HCT116 (cell line): ENCODE measurements at regions not wholly inside any gene's neighbourhood (a gene's known extent, or its start where the extent isn't known, plus 50 kb on each side); places are given as distances from the start of the nearest gene placed in this dataset.

Experiments
- ATAC-seq: fragments of 200-7000 bp; cut with Tn5 transposase; 2 replicates; pipeline ENCODE4 v1.9.1; 2020; ENCODE audit warnings: mild to moderate bottlenecking, moderate library complexity
- BruUV-seq: library from RNA; stranded (reverse); fragments of 400-500 nt; replicated peaks from 2 replicates; lab custom pipeline; 2021; lab: Mats Ljungman, UMichigan
- CTCF ChIA-PET: fragments of 300-600 bp; sonication (Branson Sonifier 250); formaldehyde crosslinking; loops from one replicate; lab custom pipeline; 2021; ENCODE audit warnings: antibody characterized with exemption; lab: Charles Lee
- POLR2A ChIA-PET: fragments of 300-600, 350-600 bp; sonication (Branson Sonifier 250); formaldehyde crosslinking; loops from one replicate; lab custom pipeline; 2021; ENCODE audit warnings: antibody characterized with exemption; lab: Charles Lee
- RAD21 ChIA-PET, 2 experiments: fragments of 300-600 bp; sonication (Branson Sonifier 250); formaldehyde crosslinking; loops; one replicate each; lab custom pipeline; 2023; ENCODE audit warnings: low total read pairs in 2 of 2; ENCODE audit not compliant: uncharacterized antibody in 2 of 2, unreplicated experiment in 2 of 2, low non-redundant PET in 1 of 2; lab: Charles Lee
- DNase-seq: peaks from one replicate; pipeline ENCODE4 v3.0.0-alpha.2; 2010; ENCODE audit warnings: low read depth, low spot score
- H2AFZ ChIP-seq: fragments of 200-600 bp; shearing (Covaris generic), sonication (generic); 2 replicates; pipeline ENCODE4 v1.6.1; 2017; ENCODE audit warnings: low read depth, mixed run types, mixed read lengths, antibody characterized with exemption, low read length; ENCODE audit not compliant: poor library complexity, severe bottlenecking
- H3K27ac ChIP-seq: 2 replicates; pipeline ENCODE4 v1.5.1; 2012; ENCODE audit warnings: low read depth, low read length
- H3K27me3 ChIP-seq: fragments of 200-600 bp; sonication (generic); 2 replicates; pipeline ENCODE4 v1.6.1; 2016; ENCODE audit warnings: mixed run types, low read length, mixed read lengths; ENCODE audit not compliant: insufficient read depth
- H3K36me3 ChIP-seq, 2 experiments: fragments of 200-500 bp in 1 of 2; fragments of 200-600 bp in 1 of 2; sonication (Bioruptor generic) in 1 of 2; sonication (generic) in 1 of 2; 2 replicates each; pipeline versions ENCODE4 v1.5.1 to v1.6.1; 2014 to 2016; ENCODE audit warnings: low read length in 2 of 2, inconsistent platforms in 1 of 2, mixed read lengths in 1 of 2, mixed run types in 1 of 2; ENCODE audit not compliant: insufficient read depth in 2 of 2, control insufficient read depth in 1 of 2
- H3K4me1 ChIP-seq, 2 experiments: fragments of 200-600 bp in 1 of 2; sonication (generic) in 1 of 2; 2 replicates each; pipeline versions ENCODE4 v1.5.1 to v1.6.1; 2012 to 2017; ENCODE audit warnings: low read length in 2 of 2, inconsistent platforms in 1 of 2, mild to moderate bottlenecking in 1 of 2, mixed read lengths in 1 of 2, mixed run types in 1 of 2, moderate library complexity in 1 of 2; ENCODE audit not compliant: insufficient read depth in 2 of 2, control insufficient read depth in 1 of 2
- H3K4me2 ChIP-seq: fragments of 200-600 bp; sonication (generic); 2 replicates; pipeline ENCODE4 v1.6.1; 2017; ENCODE audit warnings: mixed run types, low read length, mixed read lengths
- H3K4me3 ChIP-seq, 2 experiments: fragments of 200-600 bp in 1 of 2; sonication (generic) in 1 of 2; replicated peaks in 1 of 2; 2 replicates each; pipeline ENCODE4 v1.5.1; 2011 to 2016; ENCODE audit warnings: low read length in 2 of 2, control low read depth in 1 of 2, low read depth in 1 of 2, mild to moderate bottlenecking in 1 of 2, mixed read lengths in 1 of 2, mixed run types in 1 of 2
- H3K79me2 ChIP-seq: fragments of 200-600 bp; sonication (generic); 2 replicates; pipeline ENCODE4 v1.6.1; 2017; ENCODE audit warnings: mild to moderate bottlenecking, mixed run types, low read length, moderate library complexity, mixed read lengths; ENCODE audit not compliant: insufficient read depth
- H3K9ac ChIP-seq: fragments of 200-600 bp; sonication (generic); 2 replicates; pipeline ENCODE4 v1.6.1; 2016; ENCODE audit warnings: low read length, mixed read lengths
- H3K9me2 ChIP-seq: fragments of 200-600 bp; sonication (generic), shearing (Covaris generic); 2 replicates; pipeline ENCODE4 v1.6.1; 2017; ENCODE audit warnings: mixed run types, mild to moderate bottlenecking, moderate library complexity; ENCODE audit not compliant: insufficient read depth
- H3K9me3 ChIP-seq, 2 experiments: fragments of 200-500 bp in 1 of 2; fragments of 200-600 bp in 1 of 2; sonication (Bioruptor generic) in 1 of 2; sonication (generic) in 1 of 2; 2 replicates each; pipeline ENCODE4 v1.6.1; 2014 to 2017; ENCODE audit warnings: low read length in 2 of 2, mixed read lengths in 2 of 2, inconsistent platforms in 1 of 2, low read depth in 1 of 2, mild to moderate bottlenecking in 1 of 2, mixed run types in 1 of 2, moderate library complexity in 1 of 2; ENCODE audit not compliant: control insufficient read depth in 1 of 2, insufficient read depth in 1 of 2
- H4K20me1 ChIP-seq: fragments of 200-600 bp; sonication (generic), shearing (Covaris generic); 2 replicates; pipeline ENCODE4 v1.6.1; 2017; ENCODE audit warnings: mixed run types, mild to moderate bottlenecking, moderate library complexity; ENCODE audit not compliant: insufficient read depth
- CBX3 ChIP-seq: IDR thresholded peaks from 2 replicates; pipeline ENCODE4 v1.6.1; 2012; ENCODE audit warnings: low read depth
- CEBPB ChIP-seq: IDR thresholded peaks from 2 replicates; pipeline ENCODE4 v1.6.1; 2012; ENCODE audit warnings: low read depth
- EGR1 ChIP-seq: IDR thresholded peaks from 2 replicates; pipeline ENCODE4 v1.6.1; 2012; ENCODE audit warnings: low read depth
- EZH2 ChIP-seq: fragments of 200-600 bp; sonication (generic); IDR thresholded peaks from 2 replicates; pipeline ENCODE4 v1.6.1; 2017; ENCODE audit warnings: antibody characterized with exemption, mixed run types
- EZH2phosphoT487 ChIP-seq: fragments of 200-600 bp; IDR thresholded peaks from 2 replicates; pipeline ENCODE4 v1.6.1; 2018; ENCODE audit warnings: antibody characterized with exemption, borderline replicate concordance
- FOSL1 ChIP-seq: IDR thresholded peaks from 2 replicates; pipeline ENCODE4 v1.6.1; 2012; ENCODE audit warnings: low read depth
- JUND ChIP-seq: IDR thresholded peaks from 2 replicates; pipeline ENCODE4 v1.6.1; 2012
- POLR2A ChIP-seq: IDR thresholded peaks from 2 replicates; pipeline ENCODE4 v1.7.0; 2011; ENCODE audit warnings: borderline replicate concordance; ENCODE audit not compliant: insufficient read depth, insufficient read length; ENCODE audit errors: extremely low read depth
- POLR2AphosphoS5 ChIP-seq: IDR thresholded peaks from 2 replicates; pipeline ENCODE4 v1.6.1; 2011; ENCODE audit warnings: mild to moderate bottlenecking, low read depth, low read length, moderate library complexity
- RAD21 ChIP-seq: IDR thresholded peaks from 2 replicates; pipeline ENCODE4 v1.6.1; 2012; ENCODE audit warnings: low read depth, mild to moderate bottlenecking
- SRF ChIP-seq: IDR thresholded peaks from 2 replicates; pipeline ENCODE4 v1.6.1; 2012; ENCODE audit warnings: low read depth
- TCF7L2 ChIP-seq: IDR thresholded peaks from 2 replicates; pipeline ENCODE4 v1.7.0; 2011; ENCODE audit warnings: borderline replicate concordance, inconsistent platforms; ENCODE audit not compliant: insufficient read depth, insufficient read length; ENCODE audit errors: extremely low read depth
- ZFX ChIP-seq: fragments of 450-650 bp; IDR thresholded peaks from 2 replicates; pipeline ENCODE4 v1.6.1; 2017
- ZNF274 ChIP-seq: fragments of 200-500 bp; sonication (Bioruptor generic); IDR thresholded peaks from 2 replicates; pipeline ENCODE4 v1.6.1; 2014; ENCODE audit warnings: mild to moderate bottlenecking, low read depth, low read length, inconsistent platforms
- intact Hi-C: fragments of 100-400 bp; cut with micrococcal nuclease; formaldehyde crosslinking; loops from 2 replicates; pipeline ENCODE4 v1.10.0; 2022
- TF ChIP-seq, protein P1 (sequence below): IDR thresholded peaks from 2 replicates; pipeline ENCODE4 v1.6.1; 2012; ENCODE audit warnings: low read depth
- TF ChIP-seq, protein P2 (sequence below): IDR thresholded peaks from 2 replicates; pipeline ENCODE4 v1.6.1; 2012

DNA sequence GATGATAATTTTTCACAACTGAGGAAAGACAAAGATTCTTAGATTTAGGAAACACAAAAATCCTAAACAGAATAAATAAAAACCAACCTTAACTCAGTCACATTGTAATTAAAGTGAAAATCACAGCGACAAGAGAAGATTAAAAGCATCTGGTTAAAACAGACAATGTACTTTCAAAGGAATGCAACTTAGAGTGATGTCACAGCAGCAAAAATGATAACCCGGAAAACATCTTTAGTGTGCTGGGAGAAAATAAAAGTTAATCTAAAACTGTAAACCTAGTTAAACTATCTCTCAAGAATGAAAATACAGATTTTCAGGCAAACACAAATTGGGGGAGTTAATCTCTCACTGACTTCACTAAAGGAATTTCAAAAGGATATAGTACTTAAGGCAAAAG is 76.8 kb upstream of the OGFRL1 start:
- Histone ChIP-seq H3K4me1 (no peaks in the 10 kb centered on the region), H4K20me1 (no peaks in the 10 kb centered on the region), H3K4me2 (no peak overlapping the region), H3K27me3 (peaks cover 5% of the 10 kb centered on the region; the same call in 1 of the 2 replicates), H3K9me2 (no peaks in the 10 kb centered on the region), H3K9me3 (no peaks in the 10 kb centered on the region), H3K27ac (no peak overlapping the region), H2AFZ (no peak overlapping the region), H3K4me3 (no peak overlapping the region), H3K36me3 (no peaks in the 10 kb centered on the region), H3K9ac (no peak overlapping the region), H3K79me2 (no peaks in the 10 kb centered on the region)
- ATAC-seq (no peak), DNase-seq (no peak)
- ChIA-PET CTCF (no interaction called here), RAD21 (no interaction called here), POLR2A (no interaction called here)
- intact Hi-C loops = no loop called here
- no TSS peak for BruUV-seq
- no peak for TF ChIP-seq POLR2AphosphoS5
- no peak for TF ChIP-seq POLR2A
- TF ChIP-seq, protein P1, sequence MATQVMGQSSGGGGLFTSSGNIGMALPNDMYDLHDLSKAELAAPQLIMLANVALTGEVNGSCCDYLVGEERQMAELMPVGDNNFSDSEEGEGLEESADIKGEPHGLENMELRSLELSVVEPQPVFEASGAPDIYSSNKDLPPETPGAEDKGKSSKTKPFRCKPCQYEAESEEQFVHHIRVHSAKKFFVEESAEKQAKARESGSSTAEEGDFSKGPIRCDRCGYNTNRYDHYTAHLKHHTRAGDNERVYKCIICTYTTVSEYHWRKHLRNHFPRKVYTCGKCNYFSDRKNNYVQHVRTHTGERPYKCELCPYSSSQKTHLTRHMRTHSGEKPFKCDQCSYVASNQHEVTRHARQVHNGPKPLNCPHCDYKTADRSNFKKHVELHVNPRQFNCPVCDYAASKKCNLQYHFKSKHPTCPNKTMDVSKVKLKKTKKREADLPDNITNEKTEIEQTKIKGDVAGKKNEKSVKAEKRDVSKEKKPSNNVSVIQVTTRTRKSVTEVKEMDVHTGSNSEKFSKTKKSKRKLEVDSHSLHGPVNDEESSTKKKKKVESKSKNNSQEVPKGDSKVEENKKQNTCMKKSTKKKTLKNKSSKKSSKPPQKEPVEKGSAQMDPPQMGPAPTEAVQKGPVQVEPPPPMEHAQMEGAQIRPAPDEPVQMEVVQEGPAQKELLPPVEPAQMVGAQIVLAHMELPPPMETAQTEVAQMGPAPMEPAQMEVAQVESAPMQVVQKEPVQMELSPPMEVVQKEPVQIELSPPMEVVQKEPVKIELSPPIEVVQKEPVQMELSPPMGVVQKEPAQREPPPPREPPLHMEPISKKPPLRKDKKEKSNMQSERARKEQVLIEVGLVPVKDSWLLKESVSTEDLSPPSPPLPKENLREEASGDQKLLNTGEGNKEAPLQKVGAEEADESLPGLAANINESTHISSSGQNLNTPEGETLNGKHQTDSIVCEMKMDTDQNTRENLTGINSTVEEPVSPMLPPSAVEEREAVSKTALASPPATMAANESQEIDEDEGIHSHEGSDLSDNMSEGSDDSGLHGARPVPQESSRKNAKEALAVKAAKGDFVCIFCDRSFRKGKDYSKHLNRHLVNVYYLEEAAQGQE = no peak
- no peak for TF ChIP-seq EZH2
- no peak for TF ChIP-seq CBX3
- no peak for TF ChIP-seq RAD21
- no peak for TF ChIP-seq CEBPB
- TF ChIP-seq EGR1 = no peak
- no peak for TF ChIP-seq EZH2phosphoT487
- no peak for TF ChIP-seq ZNF274
- TF ChIP-seq TCF7L2 = no peak
- TF ChIP-seq SRF = no peak
- TF ChIP-seq ZFX = no peak
- no peak for TF ChIP-seq JUND
- TF ChIP-seq FOSL1 = no peak
- TF ChIP-seq, protein P2, sequence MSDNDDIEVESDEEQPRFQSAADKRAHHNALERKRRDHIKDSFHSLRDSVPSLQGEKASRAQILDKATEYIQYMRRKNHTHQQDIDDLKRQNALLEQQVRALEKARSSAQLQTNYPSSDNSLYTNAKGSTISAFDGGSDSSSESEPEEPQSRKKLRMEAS = no peak
- TF ChIP-seq, all 23 proteins: peak for 0
